ENCODE measurements at regions not wholly inside any gene's neighbourhood (a gene's known extent, or its start where the extent isn't known, plus 50 kb on each side); places are given as distances from the start of the nearest gene placed in this dataset.

DNA sequence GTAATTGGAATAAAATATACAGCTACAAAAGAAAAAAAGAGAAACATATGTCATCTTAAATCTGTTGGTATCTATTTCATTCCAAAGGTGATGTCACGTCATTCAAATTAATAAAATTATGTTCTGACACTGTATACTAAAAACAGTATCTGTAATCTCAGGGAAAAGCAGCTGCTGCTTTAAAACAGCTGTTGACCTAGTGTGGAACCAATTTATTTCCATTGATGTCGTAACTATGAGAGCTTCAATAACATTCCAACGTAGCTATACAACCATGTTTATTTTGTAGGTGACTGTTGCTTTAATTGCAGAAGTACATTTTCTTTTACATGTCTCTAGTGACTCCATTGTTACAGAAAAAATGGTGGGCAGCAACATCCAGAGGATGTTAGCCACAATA is 571.7 kb downstream of the RPS29 start (continued):
- TF ChIP-seq, protein P1, sequence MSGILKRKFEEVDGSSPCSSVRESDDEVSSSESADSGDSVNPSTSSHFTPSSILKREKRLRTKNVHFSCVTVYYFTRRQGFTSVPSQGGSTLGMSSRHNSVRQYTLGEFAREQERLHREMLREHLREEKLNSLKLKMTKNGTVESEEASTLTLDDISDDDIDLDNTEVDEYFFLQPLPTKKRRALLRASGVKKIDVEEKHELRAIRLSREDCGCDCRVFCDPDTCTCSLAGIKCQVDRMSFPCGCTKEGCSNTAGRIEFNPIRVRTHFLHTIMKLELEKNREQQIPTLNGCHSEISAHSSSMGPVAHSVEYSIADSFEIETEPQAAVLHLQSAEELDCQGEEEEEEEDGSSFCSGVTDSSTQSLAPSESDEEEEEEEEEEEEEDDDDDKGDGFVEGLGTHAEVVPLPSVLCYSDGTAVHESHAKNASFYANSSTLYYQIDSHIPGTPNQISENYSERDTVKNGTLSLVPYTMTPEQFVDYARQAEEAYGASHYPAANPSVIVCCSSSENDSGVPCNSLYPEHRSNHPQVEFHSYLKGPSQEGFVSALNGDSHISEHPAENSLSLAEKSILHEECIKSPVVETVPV (CRISPR knock-in tag; IDR thresholded peaks at IDR 0.05): no peak
- no peak for TF ChIP-seq ZC3H10 (CRISPR knock-in tag; IDR thresholded peaks at IDR 0.05)

DNA sequence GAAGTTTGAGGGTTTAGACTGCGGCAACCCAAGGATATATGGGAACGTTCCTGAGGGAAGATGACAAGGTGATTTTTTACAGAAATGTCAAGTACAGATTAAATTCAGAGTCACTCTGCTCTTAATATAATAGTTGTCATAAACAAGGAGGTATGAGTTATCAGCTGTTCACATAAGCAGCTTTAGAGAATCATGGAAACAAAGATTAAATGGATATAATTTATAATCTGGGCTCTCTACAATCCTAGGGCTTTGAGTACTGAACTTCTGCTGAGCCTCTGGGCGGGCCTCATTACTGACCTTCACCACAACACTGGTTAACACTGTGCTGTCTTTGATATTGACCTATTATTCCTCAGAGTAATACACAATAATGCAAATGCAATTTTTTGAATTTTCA is 577.8 kb downstream of the RPS29 start:
- ATAC-seq: no peak
- no peak for TF ChIP-seq ISL1 (CRISPR knock-in tag; IDR thresholded peaks at IDR 0.05)
- no peak for TF ChIP-seq ZFP3 (CRISPR knock-in tag; IDR thresholded peaks at IDR 0.05)
- no peak for TF ChIP-seq OSR1 (CRISPR knock-in tag; IDR thresholded peaks at IDR 0.05)
- TF ChIP-seq ZFP30 (CRISPR knock-in tag; IDR thresholded peaks at IDR 0.05): no peak
- TF ChIP-seq SNAI2 (CRISPR knock-in tag; IDR thresholded peaks at IDR 0.05): no peak
- no peak for TF ChIP-seq ZNF70 (CRISPR knock-in tag; IDR thresholded peaks at IDR 0.05)
- TF ChIP-seq BACH2 (CRISPR knock-in tag; IDR thresholded peaks at IDR 0.05; ENCODE audit: borderline replicate concordance): no peak
- TF ChIP-seq, protein P1 (CRISPR knock-in tag; IDR thresholded peaks at IDR 0.05): no peak
- TF ChIP-seq, protein P2, sequence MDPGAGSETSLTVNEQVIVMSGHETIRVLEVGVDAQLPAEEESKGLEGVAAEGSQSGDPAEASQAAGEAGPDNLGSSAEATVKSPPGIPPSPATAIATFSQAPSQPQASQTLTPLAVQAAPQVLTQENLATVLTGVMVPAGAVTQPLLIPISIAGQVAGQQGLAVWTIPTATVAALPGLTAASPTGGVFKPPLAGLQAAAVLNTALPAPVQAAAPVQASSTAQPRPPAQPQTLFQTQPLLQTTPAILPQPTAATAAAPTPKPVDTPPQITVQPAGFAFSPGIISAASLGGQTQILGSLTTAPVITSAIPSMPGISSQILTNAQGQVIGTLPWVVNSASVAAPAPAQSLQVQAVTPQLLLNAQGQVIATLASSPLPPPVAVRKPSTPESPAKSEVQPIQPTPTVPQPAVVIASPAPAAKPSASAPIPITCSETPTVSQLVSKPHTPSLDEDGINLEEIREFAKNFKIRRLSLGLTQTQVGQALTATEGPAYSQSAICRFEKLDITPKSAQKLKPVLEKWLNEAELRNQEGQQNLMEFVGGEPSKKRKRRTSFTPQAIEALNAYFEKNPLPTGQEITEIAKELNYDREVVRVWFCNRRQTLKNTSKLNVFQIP (CRISPR knock-in tag; IDR thresholded peaks at IDR 0.05; ENCODE audit: borderline replicate concordance, low read depth): no peak
- TF ChIP-seq, protein P3, sequence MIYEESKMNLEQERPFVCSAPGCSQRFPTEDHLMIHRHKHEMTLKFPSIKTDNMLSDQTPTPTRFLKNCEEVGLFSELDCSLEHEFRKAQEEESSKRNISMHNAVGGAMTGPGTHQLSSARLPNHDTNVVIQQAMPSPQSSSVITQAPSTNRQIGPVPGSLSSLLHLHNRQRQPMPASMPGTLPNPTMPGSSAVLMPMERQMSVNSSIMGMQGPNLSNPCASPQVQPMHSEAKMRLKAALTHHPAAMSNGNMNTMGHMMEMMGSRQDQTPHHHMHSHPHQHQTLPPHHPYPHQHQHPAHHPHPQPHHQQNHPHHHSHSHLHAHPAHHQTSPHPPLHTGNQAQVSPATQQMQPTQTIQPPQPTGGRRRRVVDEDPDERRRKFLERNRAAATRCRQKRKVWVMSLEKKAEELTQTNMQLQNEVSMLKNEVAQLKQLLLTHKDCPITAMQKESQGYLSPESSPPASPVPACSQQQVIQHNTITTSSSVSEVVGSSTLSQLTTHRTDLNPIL (CRISPR knock-in tag; IDR thresholded peaks at IDR 0.05; ENCODE audit: low read depth): no peak
- no peak for TF ChIP-seq ESRRG (CRISPR knock-in tag; IDR thresholded peaks at IDR 0.05)
- TF ChIP-seq GLIS3 (CRISPR knock-in tag; IDR thresholded peaks at IDR 0.05): no peak

DNA sequence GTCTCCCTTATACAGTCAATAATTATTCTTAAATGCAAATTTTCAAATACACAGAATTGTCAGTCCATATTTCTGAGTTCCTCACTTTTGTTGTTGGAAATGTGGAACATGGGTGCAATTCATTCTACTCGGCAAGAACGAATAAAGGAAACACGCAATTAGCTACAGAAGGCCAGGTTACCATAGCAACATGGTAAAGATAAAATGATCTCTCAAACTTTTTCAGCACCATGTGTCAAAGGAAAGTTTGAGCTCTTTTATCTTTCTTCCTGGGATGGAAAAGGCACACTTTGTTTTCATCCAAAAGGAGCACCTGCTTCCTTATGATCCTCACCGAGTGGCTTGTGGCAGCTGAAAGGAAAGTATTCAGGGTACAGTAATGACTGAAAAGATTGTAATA is 595.0 kb downstream of the RPS29 start:
- no peak for ATAC-seq
- TF ChIP-seq, protein P2 (CRISPR knock-in tag; IDR thresholded peaks at IDR 0.05; ENCODE audit: borderline replicate concordance, low read depth): no peak
- no peak for TF ChIP-seq ZFP3 (CRISPR knock-in tag; IDR thresholded peaks at IDR 0.05)
- TF ChIP-seq, protein P3 (CRISPR knock-in tag; IDR thresholded peaks at IDR 0.05; ENCODE audit: low read depth): no peak
- TF ChIP-seq, protein P4, sequence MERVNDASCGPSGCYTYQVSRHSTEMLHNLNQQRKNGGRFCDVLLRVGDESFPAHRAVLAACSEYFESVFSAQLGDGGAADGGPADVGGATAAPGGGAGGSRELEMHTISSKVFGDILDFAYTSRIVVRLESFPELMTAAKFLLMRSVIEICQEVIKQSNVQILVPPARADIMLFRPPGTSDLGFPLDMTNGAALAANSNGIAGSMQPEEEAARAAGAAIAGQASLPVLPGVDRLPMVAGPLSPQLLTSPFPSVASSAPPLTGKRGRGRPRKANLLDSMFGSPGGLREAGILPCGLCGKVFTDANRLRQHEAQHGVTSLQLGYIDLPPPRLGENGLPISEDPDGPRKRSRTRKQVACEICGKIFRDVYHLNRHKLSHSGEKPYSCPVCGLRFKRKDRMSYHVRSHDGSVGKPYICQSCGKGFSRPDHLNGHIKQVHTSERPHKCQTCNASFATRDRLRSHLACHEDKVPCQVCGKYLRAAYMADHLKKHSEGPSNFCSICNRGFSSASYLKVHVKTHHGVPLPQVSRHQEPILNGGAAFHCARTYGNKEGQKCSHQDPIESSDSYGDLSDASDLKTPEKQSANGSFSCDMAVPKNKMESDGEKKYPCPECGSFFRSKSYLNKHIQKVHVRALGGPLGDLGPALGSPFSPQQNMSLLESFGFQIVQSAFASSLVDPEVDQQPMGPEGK (CRISPR knock-in tag; IDR thresholded peaks at IDR 0.05; ENCODE audit: borderline replicate concordance): no peak
- TF ChIP-seq ZNF8 (CRISPR knock-in tag; IDR thresholded peaks at IDR 0.05): no peak
- no peak for TF ChIP-seq TCF4 (CRISPR knock-in tag; IDR thresholded peaks at IDR 0.05; ENCODE audit: borderline replicate concordance)
- TF ChIP-seq, protein P1 (CRISPR knock-in tag; IDR thresholded peaks at IDR 0.05): no peak
- TF ChIP-seq ZNF565 (CRISPR knock-in tag; conservative IDR thresholded peaks at IDR 0.05; ENCODE audit: low read depth): no peak
- TF ChIP-seq TOX (CRISPR knock-in tag; IDR thresholded peaks at IDR 0.05; ENCODE audit: borderline replicate concordance): no peak
- no peak for TF ChIP-seq BACH2 (CRISPR knock-in tag; IDR thresholded peaks at IDR 0.05; ENCODE audit: borderline replicate concordance)
- TF ChIP-seq ZFP30 (CRISPR knock-in tag; IDR thresholded peaks at IDR 0.05): no peak
- TF ChIP-seq ARNTL (CRISPR knock-in tag; IDR thresholded peaks at IDR 0.05; ENCODE audit: borderline replicate concordance, low read depth): no peak
- TF ChIP-seq, protein P5, sequence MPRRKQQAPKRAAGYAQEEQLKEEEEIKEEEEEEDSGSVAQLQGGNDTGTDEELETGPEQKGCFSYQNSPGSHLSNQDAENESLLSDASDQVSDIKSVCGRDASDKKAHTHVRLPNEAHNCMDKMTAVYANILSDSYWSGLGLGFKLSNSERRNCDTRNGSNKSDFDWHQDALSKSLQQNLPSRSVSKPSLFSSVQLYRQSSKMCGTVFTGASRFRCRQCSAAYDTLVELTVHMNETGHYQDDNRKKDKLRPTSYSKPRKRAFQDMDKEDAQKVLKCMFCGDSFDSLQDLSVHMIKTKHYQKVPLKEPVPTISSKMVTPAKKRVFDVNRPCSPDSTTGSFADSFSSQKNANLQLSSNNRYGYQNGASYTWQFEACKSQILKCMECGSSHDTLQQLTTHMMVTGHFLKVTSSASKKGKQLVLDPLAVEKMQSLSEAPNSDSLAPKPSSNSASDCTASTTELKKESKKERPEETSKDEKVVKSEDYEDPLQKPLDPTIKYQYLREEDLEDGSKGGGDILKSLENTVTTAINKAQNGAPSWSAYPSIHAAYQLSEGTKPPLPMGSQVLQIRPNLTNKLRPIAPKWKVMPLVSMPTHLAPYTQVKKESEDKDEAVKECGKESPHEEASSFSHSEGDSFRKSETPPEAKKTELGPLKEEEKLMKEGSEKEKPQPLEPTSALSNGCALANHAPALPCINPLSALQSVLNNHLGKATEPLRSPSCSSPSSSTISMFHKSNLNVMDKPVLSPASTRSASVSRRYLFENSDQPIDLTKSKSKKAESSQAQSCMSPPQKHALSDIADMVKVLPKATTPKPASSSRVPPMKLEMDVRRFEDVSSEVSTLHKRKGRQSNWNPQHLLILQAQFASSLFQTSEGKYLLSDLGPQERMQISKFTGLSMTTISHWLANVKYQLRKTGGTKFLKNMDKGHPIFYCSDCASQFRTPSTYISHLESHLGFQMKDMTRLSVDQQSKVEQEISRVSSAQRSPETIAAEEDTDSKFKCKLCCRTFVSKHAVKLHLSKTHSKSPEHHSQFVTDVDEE (CRISPR knock-in tag; IDR thresholded peaks at IDR 0.05): no peak
- TF ChIP-seq SNAI2 (CRISPR knock-in tag; IDR thresholded peaks at IDR 0.05): no peak
- no peak for TF ChIP-seq PPARA (CRISPR knock-in tag; IDR thresholded peaks at IDR 0.05; ENCODE audit: borderline replicate concordance)
- TF ChIP-seq ZNF70 (CRISPR knock-in tag; IDR thresholded peaks at IDR 0.05): no peak
- no peak for TF ChIP-seq ZC3H10 (CRISPR knock-in tag; IDR thresholded peaks at IDR 0.05)
- no peak for TF ChIP-seq ESRRG (CRISPR knock-in tag; IDR thresholded peaks at IDR 0.05)

All from SK-N-SH treated with all-trans-retinoic acid at 6 μM for 48 hours (cell line).